H9 (cell line): ENCODE measurements at regions not wholly inside any gene's neighbourhood (a gene's known extent, or its start where the extent isn't known, plus 50 kb on each side); places are given as distances from the start of the nearest gene placed in this dataset.

Experiments used
- DNase-seq: peaks from one replicate; pipeline ENCODE4 v3.0.0-alpha.2; 2017
- H2AFZ ChIP-seq: one replicate; pipeline ENCODE4 v1.6.1; 2013; ENCODE audit warnings: mild to moderate bottlenecking, low read length, control low read depth, moderate library complexity
- H2AK5ac ChIP-seq: 2 replicates; pipeline ENCODE4 v1.6.1; 2013; ENCODE audit warnings: low read length, control low read depth, mixed read lengths; ENCODE audit not compliant: insufficient read length
- H2BK120ac ChIP-seq: one replicate; pipeline ENCODE4 v1.6.1; 2013; ENCODE audit warnings: low read depth, mild to moderate bottlenecking, low read length, control low read depth, inconsistent platforms; ENCODE audit not compliant: poor library complexity, severe bottlenecking
- H2BK12ac ChIP-seq: 2 replicates; pipeline ENCODE4 v1.6.1; 2013; ENCODE audit warnings: low read length, control low read depth, mixed read lengths, low read depth; ENCODE audit not compliant: insufficient read length
- H2BK15ac ChIP-seq: 2 replicates; pipeline ENCODE4 v1.6.1; 2013; ENCODE audit warnings: low read depth, low read length, control low read depth
- H2BK20ac ChIP-seq: one replicate; pipeline ENCODE4 v1.6.1; 2013; ENCODE audit warnings: low read depth, mild to moderate bottlenecking, low read length, control low read depth, inconsistent platforms; ENCODE audit not compliant: poor library complexity, severe bottlenecking
- H2BK5ac ChIP-seq: 2 replicates; pipeline ENCODE4 v1.6.1; 2013; ENCODE audit warnings: low read length, control low read depth, mixed read lengths; ENCODE audit not compliant: insufficient read length
- H3K14ac ChIP-seq: 2 replicates; pipeline ENCODE4 v1.6.1; 2013; ENCODE audit warnings: low read length, control low read depth; ENCODE audit not compliant: insufficient read depth
- H3K18ac ChIP-seq: 2 replicates; pipeline ENCODE4 v1.6.1; 2013; ENCODE audit warnings: low read depth, mild to moderate bottlenecking, mixed read lengths, low read length, control low read depth; ENCODE audit not compliant: insufficient read length
- H3K23ac ChIP-seq: 2 replicates; pipeline ENCODE4 v1.6.1; 2013; ENCODE audit warnings: low read length, control low read depth, mixed read lengths, low read depth; ENCODE audit not compliant: insufficient read length
- H3K23me2 ChIP-seq: 2 replicates; pipeline ENCODE4 v1.6.1; 2013; ENCODE audit warnings: low read depth, mild to moderate bottlenecking, mixed read lengths, low read length, control low read depth; ENCODE audit not compliant: insufficient read length, poor library complexity, severe bottlenecking
- H3K27ac ChIP-seq: 2 replicates; pipeline ENCODE4 v1.5.1; 2013; ENCODE audit warnings: low read length, control low read depth, mixed read lengths, low read depth; ENCODE audit not compliant: insufficient read length
- H3K27me3 ChIP-seq: 2 replicates; pipeline ENCODE4 v1.6.1; 2013; ENCODE audit warnings: low read length, control low read depth, inconsistent platforms; ENCODE audit not compliant: insufficient read depth
- H3K4ac ChIP-seq: 2 replicates; pipeline ENCODE4 v1.6.1; 2013; ENCODE audit warnings: low read depth, mild to moderate bottlenecking, control low read depth, inconsistent platforms, low read length, moderate library complexity
- H3K4me1 ChIP-seq: 2 replicates; pipeline ENCODE4 v1.6.1; 2013; ENCODE audit warnings: low read length, control low read depth, inconsistent platforms; ENCODE audit not compliant: insufficient read depth
- H3K4me2 ChIP-seq: 2 replicates; pipeline ENCODE4 v1.6.1; 2013; ENCODE audit warnings: low read length, control low read depth, mixed read lengths; ENCODE audit not compliant: insufficient read length, insufficient read depth
- H3K56ac ChIP-seq: 2 replicates; pipeline ENCODE4 v1.6.1; 2013; ENCODE audit warnings: low read depth, mild to moderate bottlenecking, mixed read lengths, low read length, control low read depth; ENCODE audit not compliant: insufficient read length
- H3K79me1 ChIP-seq: 2 replicates; pipeline ENCODE4 v1.6.1; 2013; ENCODE audit warnings: low read depth, mild to moderate bottlenecking, moderate library complexity, low read length, control low read depth, inconsistent platforms; ENCODE audit not compliant: insufficient read depth, poor library complexity, severe bottlenecking
- H3K79me2 ChIP-seq: 2 replicates; pipeline ENCODE4 v1.6.1; 2013; ENCODE audit warnings: low read length, control low read depth, inconsistent platforms; ENCODE audit not compliant: insufficient read depth
- H3K9ac ChIP-seq: 2 replicates; pipeline ENCODE4 v1.6.1; 2013; ENCODE audit warnings: low read length, control low read depth, mixed read lengths; ENCODE audit not compliant: insufficient read length; ENCODE audit errors: extremely low read depth
- H3K9me3 ChIP-seq: one replicate; pipeline ENCODE4 v1.6.1; 2013; ENCODE audit warnings: low read depth, low read length, inconsistent platforms; ENCODE audit not compliant: control insufficient read depth
- H3T11ph ChIP-seq: one replicate; pipeline ENCODE4 v1.6.1; 2013; ENCODE audit warnings: mild to moderate bottlenecking, low read length, control low read depth, inconsistent platforms
- H4K20me1 ChIP-seq: one replicate; pipeline ENCODE4 v1.6.1; 2013; ENCODE audit not compliant: control insufficient read depth, insufficient read length, insufficient read depth
- H4K5ac ChIP-seq: 2 replicates; pipeline ENCODE4 v1.6.1; 2013; ENCODE audit warnings: low read depth, mild to moderate bottlenecking, mixed read lengths, low read length, control low read depth; ENCODE audit not compliant: insufficient read length
- H4K8ac ChIP-seq: replicated peaks from 2 replicates; pipeline ENCODE4 v1.6.1; 2013; ENCODE audit warnings: low read length, control low read depth, mixed read lengths, low read depth; ENCODE audit not compliant: insufficient read length
- H4K91ac ChIP-seq: 2 replicates; pipeline ENCODE4 v1.6.1; 2013; ENCODE audit warnings: low read depth, mild to moderate bottlenecking, moderate library complexity, mixed read lengths, low read length, control low read depth; ENCODE audit not compliant: insufficient read length
- H3K27ac Mint-ChIP-seq, 3 experiments: 2 replicates in 2 of 3; 3 replicates in 1 of 3; pipeline ENCODE4 v1.8.0; 2020 to 2021; ENCODE audit warnings: mixed read lengths in 3 of 3, mild to moderate bottlenecking in 1 of 3, moderate library complexity in 1 of 3
- H3K27me3 Mint-ChIP-seq: 2 replicates; pipeline ENCODE4 v1.8.0; 2021; ENCODE audit warnings: low read depth, mild to moderate bottlenecking, moderate library complexity, mixed read lengths
- H3K36me3 Mint-ChIP-seq, 3 experiments: 2 replicates in 2 of 3; 3 replicates in 1 of 3; pipeline ENCODE4 v1.8.0; 2020 to 2021; ENCODE audit warnings: low read depth in 3 of 3, mixed read lengths in 3 of 3; ENCODE audit not compliant: insufficient read depth in 1 of 3
- H3K4me1 Mint-ChIP-seq, 2 experiments: 2 replicates each; pipeline ENCODE4 v1.8.0; 2020; ENCODE audit warnings: mixed read lengths in 2 of 2
- H3K4me3 Mint-ChIP-seq, 2 experiments: 2 replicates in 1 of 2; 3 replicates in 1 of 2; pipeline ENCODE4 v1.8.0; 2020 to 2021; ENCODE audit warnings: mild to moderate bottlenecking in 2 of 2, mixed read lengths in 2 of 2, moderate library complexity in 1 of 2
- H3K9me3 Mint-ChIP-seq, 2 experiments: 2 replicates in 1 of 2; 3 replicates in 1 of 2; pipeline ENCODE4 v1.8.0; 2020; ENCODE audit warnings: mild to moderate bottlenecking in 2 of 2, mixed read lengths in 2 of 2, moderate library complexity in 1 of 2
- CTCF ChIP-seq: fragments of 200-600 bp; sonication (generic); conservative IDR thresholded peaks from 3 replicates; pipeline ENCODE4 v1.8.0; 2021; ENCODE audit warnings: antibody characterized with exemption, mild to moderate bottlenecking
- WGBS: extraction: QIAGEN DNeasy Blood & Tissue Kit; methylation state at CpG from one replicate; pipeline ENCODE4 v1.1.7; 2013; ENCODE audit warnings: missing lambda C conversion rate, low lambda C conversion rate, mixed read lengths; ENCODE audit not compliant: insufficient read length; ENCODE audit errors: extremely low coverage; 5-methylcytosine and 5-hydroxymethylcytosine counted together

GRCh38 chr5:32953694-32954093 is 242.6 kb downstream of the NPR3 start:
- H3T11ph ChIP-seq: no peak overlapping the region
- no peak overlapping the region for H3K56ac ChIP-seq
- no CpG with 5 or more reads among the region's 1 CpG for WGBS
- no peaks in the 10 kb centered on the region for H3K79me1 ChIP-seq
- H4K20me1 ChIP-seq: no peaks in the 10 kb centered on the region
- no peaks in the 10 kb centered on the region for H3K27me3 Mint-ChIP-seq
- H3K27ac Mint-ChIP-seq: no peak overlapping the region
- H2AFZ ChIP-seq: no peak overlapping the region
- H3K4me3 Mint-ChIP-seq: no peak overlapping the region
- no peak overlapping the region for H3K18ac ChIP-seq
- no peak overlapping the region for H3K9ac ChIP-seq
- H4K5ac ChIP-seq: no peak overlapping the region
- no peak overlapping the region for H2BK20ac ChIP-seq
- DNase-seq: no peak
- H3K36me3 Mint-ChIP-seq: peaks cover 0 to 25% (median 2%) of the 10 kb centered on the region in 3 experiments; a peak in 6 of 7 replicates
- H3K4me2 ChIP-seq: no peak overlapping the region
- H3K9me3 ChIP-seq: no peaks in the 10 kb centered on the region
- no peaks in the 10 kb centered on the region; the same call in 1 of the 2 replicates for H3K4me1 ChIP-seq
- no peaks in the 10 kb centered on the region for H3K23me2 ChIP-seq
- H3K9me3 Mint-ChIP-seq: peaks cover 4 to 9% of the 10 kb centered on the region in 2 experiments; a peak in 3 of 5 replicates
- no peak overlapping the region for H2BK5ac ChIP-seq
- no peak overlapping the region for H4K91ac ChIP-seq
- no peak overlapping the region for H2BK15ac ChIP-seq
- peaks cover 25 to 27% of the 10 kb centered on the region in 2 experiments for H3K4me1 Mint-ChIP-seq
- no peak overlapping the region for H3K4ac ChIP-seq
- no peak overlapping the region for H3K14ac ChIP-seq
- no peak overlapping the region for H4K8ac ChIP-seq
- H3K27ac ChIP-seq: no peak overlapping the region
- no peak overlapping the region for H3K23ac ChIP-seq
- no peak overlapping the region for H2AK5ac ChIP-seq
- no peak overlapping the region for H2BK12ac ChIP-seq
- H3K79me2 ChIP-seq: no peaks in the 10 kb centered on the region
- no peak overlapping the region for H2BK120ac ChIP-seq
- TF ChIP-seq CTCF: no peak
- no peaks in the 10 kb centered on the region for H3K27me3 ChIP-seq
